Progenitor cell of endocrine pancreas (in vitro differentiated cells): ENCODE measurements at regions not wholly inside any gene's neighbourhood (a gene's known extent, or its start where the extent isn't known, plus 50 kb on each side); places are given as distances from the start of the nearest gene placed in this dataset.

Source experiments
- DNase-seq: peaks from one replicate; pipeline ENCODE4 v3.0.0; 2021; ENCODE audit warnings: low spot score; ENCODE audit not compliant: unreplicated experiment
- H3K27ac Mint-ChIP-seq: 2 replicates; pipeline ENCODE4 v1.8.0; 2021; ENCODE audit warnings: mild to moderate bottlenecking, moderate library complexity, mixed read lengths
- H3K27me3 Mint-ChIP-seq: 2 replicates; pipeline ENCODE4 v1.8.0; 2021; ENCODE audit warnings: mixed read lengths
- H3K36me3 Mint-ChIP-seq: 2 replicates; pipeline ENCODE4 v1.8.0; 2022; ENCODE audit warnings: mixed read lengths; ENCODE audit not compliant: insufficient read depth
- H3K4me1 Mint-ChIP-seq: 2 replicates; pipeline ENCODE4 v1.8.0; 2021; ENCODE audit warnings: low read depth, mixed read lengths
- H3K4me3 Mint-ChIP-seq: 2 replicates; pipeline ENCODE4 v1.8.0; 2021; ENCODE audit warnings: low read depth, mild to moderate bottlenecking, moderate library complexity, mixed read lengths
- H3K9me3 Mint-ChIP-seq: 2 replicates; pipeline ENCODE4 v1.8.0; 2021; ENCODE audit warnings: low read depth, mixed read lengths
- CTCF ChIP-seq: fragments of 200-600 bp; sonication (generic); IDR thresholded peaks from one replicate; pipeline ENCODE4 v1.5.0; 2021; ENCODE audit warnings: antibody characterized with exemption, mild to moderate bottlenecking; ENCODE audit not compliant: unreplicated experiment

- no peak for TF ChIP-seq CTCF
- Mint-ChIP-seq H3K36me3 (no peaks in the 10 kb centered on the region), H3K4me1 (no peaks in the 10 kb centered on the region), H3K27ac (no peak overlapping the region), H3K4me3 (no peak overlapping the region), H3K9me3 (peaks cover 5% of the 10 kb centered on the region), H3K27me3 (peaks cover 24% of the 10 kb centered on the region)
- no peak for DNase-seq
Measured at GRCh38 chr17:77859035-77859810, 99.3 kb upstream of the TNRC6C start.

- H3K27ac Mint-ChIP-seq: no peak overlapping the region
- H3K9me3 Mint-ChIP-seq: peaks cover 5% of the 10 kb centered on the region
- no peaks in the 10 kb centered on the region for H3K36me3 Mint-ChIP-seq
- H3K4me1 Mint-ChIP-seq: no peaks in the 10 kb centered on the region
- no peak overlapping the region for H3K4me3 Mint-ChIP-seq
- TF ChIP-seq CTCF: no peak
- no peak for DNase-seq
- H3K27me3 Mint-ChIP-seq: peaks cover 23% of the 10 kb centered on the region
Measured at GRCh38 chr17:77861133-77861695, 97.3 kb upstream of the TNRC6C start.

GRCh38 chr17:77861981-77862645, 96.4 kb upstream of the TNRC6C start:
- TF ChIP-seq CTCF: no peak
- Mint-ChIP-seq H3K27me3 (peaks cover 23% of the 10 kb centered on the region), H3K4me3 (no peak overlapping the region), H3K9me3 (peaks cover 5% of the 10 kb centered on the region), H3K27ac (no peak overlapping the region), H3K36me3 (no peaks in the 10 kb centered on the region), H3K4me1 (no peaks in the 10 kb centered on the region)
- DNase-seq: no peak

- Mint-ChIP-seq H3K27me3 (peaks cover 25% of the 10 kb centered on the region), H3K9me3 (peaks cover 5% of the 10 kb centered on the region), H3K4me1 (no peaks in the 10 kb centered on the region), H3K27ac (no peak overlapping the region), H3K4me3 (no peak overlapping the region), H3K36me3 (no peaks in the 10 kb centered on the region)
- no peak for TF ChIP-seq CTCF
- DNase-seq: no peak
Measured at GRCh38 chr17:77862890-77863813, 95.4 kb upstream of the TNRC6C start.

- no peak overlapping the region for H3K27ac Mint-ChIP-seq
- H3K4me3 Mint-ChIP-seq: no peak overlapping the region
- H3K27me3 Mint-ChIP-seq: peaks cover 25% of the 10 kb centered on the region
- TF ChIP-seq CTCF: no peak
- no peak for DNase-seq
- no peaks in the 10 kb centered on the region for H3K36me3 Mint-ChIP-seq
- peaks cover 5% of the 10 kb centered on the region for H3K9me3 Mint-ChIP-seq
- no peaks in the 10 kb centered on the region for H3K4me1 Mint-ChIP-seq
Measured at GRCh38 chr17:77863814-77864161, 94.7 kb upstream of the TNRC6C start.
